SK-N-MC (cell line): ENCODE measurements at regions not wholly inside any gene's neighbourhood (a gene's known extent, or its start where the extent isn't known, plus 50 kb on each side); places are given as distances from the start of the nearest gene placed in this dataset.
A peak's percentile ranks its signal among the peaks of the same experiment; 100 is the strongest.

Source experiments
- DNase-seq: peaks from one replicate; pipeline ENCODE4 v3.0.0-alpha.2; 2011; ENCODE audit warnings: low read depth, low spot score
- H3K27ac ChIP-seq: fragments of 200-600 bp; sonication (generic); 2 replicates; pipeline ENCODE4 v1.5.1; 2016; ENCODE audit warnings: mixed run types
- H3K36me3 ChIP-seq: fragments of 200-600 bp; sonication (generic); 2 replicates; pipeline ENCODE4 v1.6.1; 2017; ENCODE audit warnings: antibody characterized with exemption, low read length, mixed read lengths; ENCODE audit not compliant: insufficient read depth
- H3K4me3 ChIP-seq: fragments of 200-600 bp; sonication (generic); 2 replicates; pipeline ENCODE4 v1.5.1; 2016
- H3K9ac ChIP-seq: fragments of 200-600 bp; sonication (generic); 2 replicates; pipeline ENCODE4 v1.8.0; 2017; ENCODE audit warnings: mixed run types, mixed read lengths; ENCODE audit not compliant: insufficient read length
- H3K9me3 ChIP-seq: fragments of 200-600 bp; sonication (generic); 2 replicates; pipeline ENCODE4 v1.6.1; 2017; ENCODE audit warnings: low read depth, mild to moderate bottlenecking, antibody characterized with exemption, low read length, moderate library complexity, mixed read lengths
- EZH2 ChIP-seq: fragments of 200-600 bp; sonication (generic); IDR thresholded peaks from one replicate; pipeline ENCODE4 v1.6.1; 2017; ENCODE audit warnings: antibody characterized with exemption
- FOXP2 ChIP-seq: optimal IDR thresholded peaks from 2 replicates; pipeline ENCODE3; 2011; ENCODE audit warnings: mild to moderate bottlenecking, moderate library complexity; ENCODE audit not compliant: insufficient read depth; ENCODE audit errors: extremely low read length, control extremely low read depth
- POLR2AphosphoS5 ChIP-seq: IDR thresholded peaks from 2 replicates; pipeline ENCODE4 v1.6.1; 2012; ENCODE audit warnings: mild to moderate bottlenecking, low read depth, low read length, borderline replicate concordance

DNA sequence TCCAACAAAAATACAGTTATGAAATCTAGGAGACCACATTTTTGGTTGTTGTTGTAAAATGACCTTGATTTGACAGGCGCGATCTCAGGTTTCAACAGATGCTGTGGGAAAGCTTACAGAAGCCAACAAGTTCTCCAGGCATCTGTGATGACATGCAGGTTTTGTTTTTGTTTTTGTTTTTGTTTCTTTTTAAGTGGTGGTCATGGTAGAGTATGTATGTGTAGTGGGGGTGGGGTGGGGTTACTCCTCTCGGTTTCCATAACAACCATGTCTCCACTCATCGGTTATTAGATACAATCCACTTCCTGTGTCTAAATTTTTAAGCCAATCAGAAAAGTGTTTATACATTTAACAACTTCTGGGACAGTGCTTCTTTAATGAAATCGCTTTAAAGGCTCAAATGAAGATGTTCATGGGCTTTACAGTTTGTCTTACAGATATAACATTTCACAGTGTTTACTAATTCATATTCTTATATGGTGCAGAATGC, 199.9 kb upstream of the FOXN3 start:
- Histone ChIP-seq H3K9ac (no peak overlapping the region), H3K4me3 (peak overlapping the region; percentile 88), H3K27ac (0 out of 2 replicates have a peak overlapping the region, but pooled peaks have one; percentile 38), H3K36me3 (no peaks in the 10 kb centered on the region), H3K9me3 (no peaks in the 10 kb centered on the region)
- no peak for DNase-seq
- TF ChIP-seq POLR2AphosphoS5 (no peak), FOXP2 (no peak), EZH2 (no peak)

- H3K4me3 ChIP-seq, result peak overlapping the region; percentile 88
- no peaks in the 10 kb centered on the region for H3K9me3 ChIP-seq
- TF ChIP-seq FOXP2, result no peak
- no peak for TF ChIP-seq EZH2
- no peak for TF ChIP-seq POLR2AphosphoS5
- 0 out of 2 replicates have a peak overlapping the region, but pooled peaks have one; percentile 38 for H3K27ac ChIP-seq
- DNase-seq, result no peak
- H3K36me3 ChIP-seq, result no peaks in the 10 kb centered on the region
- H3K9ac ChIP-seq, result no peak overlapping the region
Observed at GRCh38 chr14:89616425-89616824, 199.4 kb upstream of the FOXN3 start.

DNA sequence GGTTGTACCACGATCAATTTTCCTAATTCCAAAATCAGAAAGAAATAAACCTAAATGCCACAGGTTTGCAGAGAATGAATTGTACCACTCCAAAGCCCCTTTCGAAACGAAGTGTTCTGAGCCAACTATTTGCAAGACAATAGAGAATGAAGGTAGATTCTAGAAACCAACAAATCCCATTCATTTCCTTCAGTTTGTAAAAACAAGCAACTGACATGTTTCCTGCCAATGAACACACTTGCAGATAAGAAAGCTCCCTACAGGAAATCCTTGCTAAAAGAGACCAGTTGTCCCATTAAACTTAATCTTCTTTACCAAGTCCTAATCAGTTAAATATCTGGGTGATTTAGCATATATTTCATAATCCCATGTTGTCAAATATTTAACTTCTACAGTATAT, 198.4 kb upstream of the FOXN3 start:
- H3K9ac ChIP-seq, result no peak overlapping the region
- TF ChIP-seq EZH2, result no peak
- TF ChIP-seq POLR2AphosphoS5, result no peak
- no peak for TF ChIP-seq FOXP2
- H3K9me3 ChIP-seq, result no peaks in the 10 kb centered on the region
- DNase-seq, result no peak
- no peaks in the 10 kb centered on the region for H3K36me3 ChIP-seq
- H3K27ac ChIP-seq, result peak overlapping the region; percentile 33; the same call in 1 of the 2 replicates
- H3K4me3 ChIP-seq, result peak overlapping the region; percentile 21; the same call in 1 of the 2 replicates

DNA sequence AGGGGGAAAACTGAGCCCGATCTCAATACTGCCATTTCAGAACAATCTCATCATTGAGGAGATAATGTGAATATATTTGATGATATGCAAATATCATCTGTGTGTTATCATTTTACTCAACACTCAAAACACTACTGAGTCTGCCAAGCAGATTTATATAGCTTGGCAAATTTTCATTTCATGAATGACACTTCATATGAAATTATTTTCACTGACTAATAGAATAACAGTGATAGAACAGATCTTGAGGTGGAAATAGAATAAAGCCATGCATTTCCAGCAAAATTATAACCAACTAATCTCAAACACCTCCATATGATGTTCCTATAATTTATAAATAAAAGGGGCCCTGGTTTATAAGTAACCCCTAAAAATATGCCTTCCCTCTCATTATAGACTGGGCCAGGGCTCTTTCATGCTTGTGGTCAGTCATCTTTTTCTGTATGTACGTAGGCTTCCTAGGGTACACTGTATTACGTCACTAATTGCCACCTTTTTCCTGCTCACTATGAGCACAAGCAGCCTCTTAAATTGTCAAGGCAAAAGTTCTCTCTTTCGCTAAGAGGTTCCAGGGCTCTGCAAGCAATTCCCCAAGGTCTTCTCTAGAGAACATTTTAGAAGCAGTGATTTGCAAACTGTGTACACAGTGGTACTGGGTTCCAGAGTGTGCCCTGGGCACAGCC, 197.1 kb upstream of the FOXN3 start:
- no peak overlapping the region for H3K27ac ChIP-seq
- H3K9me3 ChIP-seq, result no peaks in the 10 kb centered on the region
- no peak for TF ChIP-seq EZH2
- TF ChIP-seq POLR2AphosphoS5, result no peak
- no peak for TF ChIP-seq FOXP2
- no peaks in the 10 kb centered on the region for H3K36me3 ChIP-seq
- H3K9ac ChIP-seq, result no peak overlapping the region
- no peak overlapping the region for H3K4me3 ChIP-seq
- no peak for DNase-seq

- Histone ChIP-seq H3K36me3 (no peaks in the 10 kb centered on the region), H3K9me3 (no peaks in the 10 kb centered on the region), H3K9ac (no peak overlapping the region), H3K27ac (no peak overlapping the region), H3K4me3 (no peak overlapping the region)
- TF ChIP-seq EZH2 (no peak), POLR2AphosphoS5 (no peak), FOXP2 (no peak)
- no peak for DNase-seq
Observed at GRCh38 chr14:89613260-89614008, 196.4 kb upstream of the FOXN3 start.

DNA sequence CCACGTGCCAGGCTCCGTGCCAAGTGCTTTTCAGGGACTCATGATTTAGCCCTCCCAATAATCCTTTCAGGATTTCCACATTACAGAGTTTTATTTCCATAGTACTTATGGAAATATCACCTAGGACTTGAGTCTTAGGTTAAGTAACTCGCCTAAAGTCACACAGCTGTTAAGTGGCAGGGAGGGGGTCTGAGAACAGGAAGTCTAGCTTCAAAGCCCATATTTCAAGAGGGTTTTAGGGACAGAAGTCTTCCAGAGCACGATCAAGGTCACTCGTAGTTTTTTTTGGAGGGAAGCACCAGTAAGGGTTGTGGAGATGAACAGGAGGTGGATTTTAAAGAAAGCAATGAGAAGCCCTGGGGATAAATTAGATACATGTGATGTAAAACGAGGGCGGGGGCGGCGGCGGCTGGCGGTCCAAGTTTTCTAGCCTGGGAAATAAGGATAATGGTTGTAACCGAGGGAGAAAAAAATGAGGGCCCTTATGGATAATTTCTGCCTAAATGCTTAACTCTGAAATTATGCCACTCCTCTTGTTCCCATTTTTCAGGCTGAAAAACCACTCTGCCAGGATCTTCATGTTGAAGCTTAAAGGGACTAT, 192.6 kb upstream of the FOXN3 start:
- Histone ChIP-seq H3K36me3 (no peaks in the 10 kb centered on the region), H3K9ac (no peak overlapping the region)
- no peak for TF ChIP-seq POLR2AphosphoS5
- TF ChIP-seq FOXP2, result no peak
- TF ChIP-seq EZH2, result no peak

GRCh38 chr14:89607453-89607852, 190.4 kb upstream of the FOXN3 start:
- Histone ChIP-seq H3K9me3 (no peaks in the 10 kb centered on the region), H3K9ac (no peak overlapping the region), H3K27ac (no peak overlapping the region), H3K4me3 (no peak overlapping the region), H3K36me3 (no peaks in the 10 kb centered on the region)
- no peak for TF ChIP-seq FOXP2
- TF ChIP-seq POLR2AphosphoS5, result no peak
- TF ChIP-seq EZH2, result no peak
- DNase-seq, result no peak

More for the DNA sequence above, 192.6 kb upstream of the FOXN3 start:
- H3K4me3 ChIP-seq, result no peak overlapping the region
- H3K9me3 ChIP-seq, result no peaks in the 10 kb centered on the region
- no peak for DNase-seq
- no peak overlapping the region for H3K27ac ChIP-seq

DNA sequence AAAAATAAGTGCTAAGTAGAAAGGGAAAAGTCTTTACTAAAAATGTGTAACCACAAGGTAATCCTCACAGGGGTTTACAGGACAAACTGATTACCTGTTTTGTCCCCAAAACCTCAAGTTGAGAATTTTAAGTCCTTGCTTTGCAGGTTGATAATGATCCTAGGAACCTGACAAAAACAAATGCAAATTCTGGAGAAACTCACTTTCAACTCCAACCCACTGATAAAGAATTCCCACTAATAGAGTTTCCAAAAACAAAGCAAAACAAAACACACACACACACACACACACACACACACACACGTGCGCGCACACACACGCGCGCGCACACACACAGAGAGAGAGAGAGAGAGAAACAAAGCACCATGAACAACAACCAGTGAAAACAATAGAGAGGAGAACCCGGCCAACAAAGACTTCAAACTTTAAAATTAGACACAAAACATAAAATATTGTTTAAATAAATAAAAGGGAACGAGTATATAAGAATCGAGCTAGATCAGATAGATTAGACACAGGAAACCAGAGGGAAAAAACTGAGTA, 187.0 kb upstream of the FOXN3 start:
- DNase-seq, result no peak

More for the DNA sequence above, 187.0 kb upstream of the FOXN3 start:
- no peak for TF ChIP-seq FOXP2
- no peak for TF ChIP-seq EZH2
- TF ChIP-seq POLR2AphosphoS5, result no peak
- Histone ChIP-seq H3K36me3 (no peaks in the 10 kb centered on the region), H3K9me3 (peaks cover 4% of the 10 kb centered on the region; the same call in 1 of the 2 replicates), H3K27ac (no peak overlapping the region), H3K4me3 (no peak overlapping the region), H3K9ac (no peak overlapping the region)
